ENCODE measurements at regions not wholly inside any gene's neighbourhood (a gene's known extent, or its start where the extent isn't known, plus 50 kb on each side); places are given as distances from the start of the nearest gene placed in this dataset.

- Histone ChIP-seq H3K4me1 (peaks cover 29% of the 10 kb centered on the region), H3K79me2 (ENCODE audit: low read depth) (no peaks in the 10 kb centered on the region), H3K9ac (no peak overlapping the region), H3K4me3 (no peak overlapping the region), H2AFZ (replicated peaks) (no peak overlapping the region), H3K9me3 (ENCODE audit: low read depth) (no peaks in the 10 kb centered on the region), H4K20me1 (ENCODE audit: low read depth) (no peaks in the 10 kb centered on the region), H3K27me3 (no peaks in the 10 kb centered on the region), H3K4me2 (no peak overlapping the region), H3K27ac (no peak overlapping the region), H3K36me3 (no peaks in the 10 kb centered on the region), H3F3A (ENCODE audit: low read depth) (peaks cover 26% of the 10 kb centered on the region)
- Mint-ChIP-seq H3K4me1 (peaks cover 44% of the 10 kb centered on the region), H3K27me3 (ENCODE audit: insufficient read depth, low read depth) (peaks cover 2% of the 10 kb centered on the region), H3K9me3 (peaks cover 9% of the 10 kb centered on the region), H3K27ac (peak overlapping the region; percentile 50), H3K4me3 (no peak overlapping the region), H3K36me3 (no peaks in the 10 kb centered on the region)
- no peak for DNase-seq (ENCODE audit: low spot score)
- no peak for TF ChIP-seq EZH2phosphoT487 (IDR thresholded peaks at IDR 0.05)
- TF ChIP-seq CTCF (IDR thresholded peaks at IDR 0.05): no peak
- TF ChIP-seq EZH2 (IDR thresholded peaks at IDR 0.05): no peak
These were observed 160.4 kb downstream of the UACA start for GRCh38 chr15:70602834-70603560.

- no peaks in the 10 kb centered on the region for H3K36me3 Mint-ChIP-seq
- peaks cover 2% of the 10 kb centered on the region for H3K27me3 Mint-ChIP-seq (ENCODE audit: insufficient read depth, low read depth)
- H3K4me2 ChIP-seq: no peak overlapping the region
- H3K79me2 ChIP-seq (ENCODE audit: low read depth): no peaks in the 10 kb centered on the region
- H3K9me3 Mint-ChIP-seq: peaks cover 9% of the 10 kb centered on the region
- H4K20me1 ChIP-seq (ENCODE audit: low read depth): no peaks in the 10 kb centered on the region
- peaks cover 39% of the 10 kb centered on the region for H3K4me1 Mint-ChIP-seq
- H3K36me3 ChIP-seq: no peaks in the 10 kb centered on the region
- H3K4me1 ChIP-seq: peaks cover 24% of the 10 kb centered on the region
- no peak overlapping the region for H3K4me3 ChIP-seq
- no peak overlapping the region for H3K27ac ChIP-seq
- no peak overlapping the region for H3K9ac ChIP-seq
- H3K9me3 ChIP-seq (ENCODE audit: low read depth): no peaks in the 10 kb centered on the region
- H3K27me3 ChIP-seq: no peaks in the 10 kb centered on the region
- H3F3A ChIP-seq (ENCODE audit: low read depth): peaks cover 18% of the 10 kb centered on the region
- no peak overlapping the region for H3K4me3 Mint-ChIP-seq
- H2AFZ ChIP-seq (replicated peaks): no peak overlapping the region
- H3K27ac Mint-ChIP-seq: no peak overlapping the region
- TF ChIP-seq CTCF (IDR thresholded peaks at IDR 0.05) (no peak), EZH2phosphoT487 (IDR thresholded peaks at IDR 0.05) (no peak), EZH2 (IDR thresholded peaks at IDR 0.05) (no peak)
- DNase-seq (ENCODE audit: low spot score): no peak
These were observed 161.1 kb downstream of the UACA start for GRCh38 chr15:70602281-70602680.

- peaks cover 4% of the 10 kb centered on the region for H3K4me1 Mint-ChIP-seq
- H3K27ac Mint-ChIP-seq: no peak overlapping the region
- H3K36me3 Mint-ChIP-seq: no peaks in the 10 kb centered on the region
- H4K20me1 ChIP-seq (ENCODE audit: low read depth): no peaks in the 10 kb centered on the region
- no peak overlapping the region for H2AFZ ChIP-seq (replicated peaks)
- peaks cover 17% of the 10 kb centered on the region for H3K9me3 Mint-ChIP-seq
- H3K4me2 ChIP-seq: no peak overlapping the region
- H3K4me3 Mint-ChIP-seq: no peak overlapping the region
- H3K4me3 ChIP-seq: no peak overlapping the region
- no peak for TF ChIP-seq CTCF (IDR thresholded peaks at IDR 0.05)
- no peak for TF ChIP-seq EZH2phosphoT487 (IDR thresholded peaks at IDR 0.05)
- no peak for TF ChIP-seq EZH2 (IDR thresholded peaks at IDR 0.05)
- no peak for DNase-seq (ENCODE audit: low spot score)
- no peak overlapping the region for H3K9ac ChIP-seq
- no peaks in the 10 kb centered on the region for H3K27me3 Mint-ChIP-seq (ENCODE audit: insufficient read depth, low read depth)
- no peaks in the 10 kb centered on the region for H3K79me2 ChIP-seq (ENCODE audit: low read depth)
- H3K4me1 ChIP-seq: no peaks in the 10 kb centered on the region
- H3K36me3 ChIP-seq: no peaks in the 10 kb centered on the region
- no peaks in the 10 kb centered on the region for H3K27me3 ChIP-seq
- no peaks in the 10 kb centered on the region for H3K9me3 ChIP-seq (ENCODE audit: low read depth)
- no peak overlapping the region for H3K27ac ChIP-seq
- no peaks in the 10 kb centered on the region for H3F3A ChIP-seq (ENCODE audit: low read depth)
These were observed 165.4 kb downstream of the UACA start for GRCh38 chr15:70597945-70598344.
